Keratinocyte (primary cell): ENCODE measurements at regions not wholly inside any gene's neighbourhood (a gene's known extent, or its start where the extent isn't known, plus 50 kb on each side); places are given as distances from the start of the nearest gene placed in this dataset.

Experiments
- DNase-seq: peaks from one replicate; pipeline ENCODE4 v3.0.0-alpha.2; 2011; ENCODE audit warnings: low read depth, missing footprints, low spot score
- FAIRE-seq: peaks from 2 replicates; lab custom pipeline; 2011; peaks lifted over from hg19 to GRCh38; lab: Jason Lieb, UNC
- H2AFZ ChIP-seq: 2 replicates; pipeline ENCODE4 v1.6.0; 2012; ENCODE audit warnings: low read length, control low read depth, inconsistent platforms; ENCODE audit not compliant: control insufficient read depth
- H3K27ac ChIP-seq: 2 replicates; pipeline ENCODE4 v1.5.1; 2011; ENCODE audit warnings: low read length; ENCODE audit not compliant: control insufficient read depth, insufficient read depth
- H3K27me3 ChIP-seq: 3 replicates; pipeline ENCODE4 v1.6.0; 2011; ENCODE audit warnings: low read length; ENCODE audit not compliant: control insufficient read depth, insufficient read depth; ENCODE audit errors: extremely low read depth
- H3K36me3 ChIP-seq, 2 experiments: 2 replicates in 1 of 2; 3 replicates in 1 of 2; pipeline ENCODE4 v1.5.1; 2011; ENCODE audit warnings: low read length in 2 of 2, mild to moderate bottlenecking in 1 of 2; ENCODE audit not compliant: control insufficient read depth in 2 of 2, insufficient read depth in 2 of 2; ENCODE audit errors: extremely low read depth in 1 of 2
- H3K4me1 ChIP-seq: 3 replicates; pipeline ENCODE4 v1.5.1; 2011; ENCODE audit warnings: low read length; ENCODE audit not compliant: control insufficient read depth, insufficient read depth; ENCODE audit errors: extremely low read depth
- H3K4me2 ChIP-seq: 3 replicates; pipeline ENCODE4 v1.6.0; 2011; ENCODE audit warnings: low read depth, low read length; ENCODE audit not compliant: control insufficient read depth, insufficient read depth; ENCODE audit errors: extremely low read depth
- H3K4me3 ChIP-seq, 3 experiments: fragments of 200-600 bp in 1 of 3; sonication (generic) in 1 of 3; 2 replicates in 2 of 3; 3 replicates in 1 of 3; pipeline ENCODE4 v1.5.1; 2011 to 2016; ENCODE audit warnings: low read length in 3 of 3, mild to moderate bottlenecking in 3 of 3, control low read depth in 2 of 3, inconsistent platforms in 1 of 3, low read depth in 1 of 3, mixed read lengths in 1 of 3, mixed run types in 1 of 3, moderate library complexity in 1 of 3; ENCODE audit not compliant: control insufficient read depth in 2 of 3, insufficient read depth in 2 of 3; ENCODE audit errors: extremely low read depth in 1 of 3
- H3K79me2 ChIP-seq: 2 replicates; pipeline ENCODE4 v1.6.0; 2012; ENCODE audit warnings: low read length; ENCODE audit not compliant: control insufficient read depth, insufficient read depth
- H3K9ac ChIP-seq: 3 replicates; pipeline ENCODE4 v1.6.0; 2011; ENCODE audit warnings: low read length; ENCODE audit not compliant: control insufficient read depth, insufficient read depth; ENCODE audit errors: extremely low read depth
- H3K9me1 ChIP-seq: 3 replicates; pipeline ENCODE4 v1.6.0; 2011; ENCODE audit warnings: low read length; ENCODE audit not compliant: control insufficient read depth, insufficient read depth; ENCODE audit errors: extremely low read depth
- H3K9me3 ChIP-seq: 2 replicates; pipeline ENCODE4 v1.5.1; 2012; ENCODE audit warnings: low read depth, low read length; ENCODE audit not compliant: control insufficient read depth
- H4K20me1 ChIP-seq: 3 replicates; pipeline ENCODE4 v1.6.0; 2011; ENCODE audit warnings: low read length; ENCODE audit not compliant: control insufficient read depth, insufficient read depth; ENCODE audit errors: extremely low read depth
- CTCF ChIP-seq, 3 experiments: IDR thresholded peaks in 1 of 3; conservative IDR thresholded peaks in 1 of 3; optimal IDR thresholded peaks in 1 of 3; 2 replicates in 2 of 3; 3 replicates in 1 of 3; pipeline versions ENCODE3 to v1.5.1; 2011; ENCODE audit warnings: low read length in 3 of 3, mild to moderate bottlenecking in 3 of 3, moderate library complexity in 2 of 3, control low read depth in 1 of 3, inconsistent platforms in 1 of 3; ENCODE audit not compliant: insufficient read depth in 2 of 3; ENCODE audit errors: extremely low read depth in 1 of 3
- EZH2 ChIP-seq: IDR thresholded peaks from one replicate; pipeline ENCODE4 v1.6.1; 2012; ENCODE audit warnings: inconsistent platforms, mild to moderate bottlenecking, low read length, moderate library complexity
- dilution Hi-C: fragments of 300-500 bp; cut with MboI; formaldehyde crosslinking; loops from one replicate; pipeline ENCODE4 v1.7.0; 2020; ENCODE audit warnings: low sequenced_read_pairs; ENCODE audit not compliant: extremely low pct_ligation_motif_present

GRCh38 chr1:5725855-5726585 is 266.2 kb downstream of the NPHP4 start:
- dilution Hi-C loops: no loop called here
- no peaks in the 10 kb centered on the region for H3K79me2 ChIP-seq
- H3K4me2 ChIP-seq: no peak overlapping the region
- no peaks in the 10 kb centered on the region for H3K9me1 ChIP-seq
- no peak overlapping the region for H2AFZ ChIP-seq
- no peak overlapping the region for H3K27ac ChIP-seq
- H3K4me1 ChIP-seq: peaks cover 8% of the 10 kb centered on the region
- H3K36me3 ChIP-seq: no peaks in the 10 kb centered on the region
- H3K9ac ChIP-seq: no peak overlapping the region
- no peaks in the 10 kb centered on the region for H3K27me3 ChIP-seq
- H3K9me3 ChIP-seq: no peaks in the 10 kb centered on the region
- DNase-seq (no peak), FAIRE-seq (no peak)
- TF ChIP-seq CTCF (optimal IDR thresholded peaks at IDR 0.05 in 1 of 3, IDR thresholded peaks at IDR 0.05 in 1 of 3, conservative IDR thresholded peaks at IDR 0.05 in 1 of 3; ENCODE audit: extremely low read depth in 1 of 3, insufficient read depth in 2 of 3, low read length in 3 of 3): no peak
- TF ChIP-seq EZH2: no peak
- H4K20me1 ChIP-seq: no peaks in the 10 kb centered on the region
- no peak overlapping the region for H3K4me3 ChIP-seq

- H3K4me3 ChIP-seq: no peak overlapping the region
- peaks cover 14% of the 10 kb centered on the region for H3K4me1 ChIP-seq
- H3K27me3 ChIP-seq: no peaks in the 10 kb centered on the region
- no peak for TF ChIP-seq EZH2
- no peak for TF ChIP-seq CTCF (optimal IDR thresholded peaks at IDR 0.05 in 1 of 3, IDR thresholded peaks at IDR 0.05 in 1 of 3, conservative IDR thresholded peaks at IDR 0.05 in 1 of 3; ENCODE audit: extremely low read depth in 1 of 3, insufficient read depth in 2 of 3, low read length in 3 of 3)
- DNase-seq (no peak), FAIRE-seq (no peak)
- no peaks in the 10 kb centered on the region for H3K79me2 ChIP-seq
- H3K9ac ChIP-seq: no peak overlapping the region
- H3K27ac ChIP-seq: no peak overlapping the region
- dilution Hi-C loops: no loop called here
- no peak overlapping the region for H2AFZ ChIP-seq
- H4K20me1 ChIP-seq: no peaks in the 10 kb centered on the region
- H3K4me2 ChIP-seq: no peak overlapping the region
- no peaks in the 10 kb centered on the region for H3K36me3 ChIP-seq
- no peaks in the 10 kb centered on the region for H3K9me1 ChIP-seq
- H3K9me3 ChIP-seq: no peaks in the 10 kb centered on the region
Observed at GRCh38 chr1:5725406-5725805, 266.8 kb downstream of the NPHP4 start.
